Suprapubic skin (tissue), 4 donors: ENCODE measurements at regions not wholly inside any gene's neighbourhood (a gene's known extent, or its start where the extent isn't known, plus 50 kb on each side); places are given as distances from the start of the nearest gene placed in this dataset.

Experiments
- DNase-seq, 2 donors: peaks; one replicate each; pipeline ENCODE4 v3.0.0-alpha.2; 2019; ENCODE audit warnings: low spot score in 2 of 2
- H3K27ac ChIP-seq: fragments of 200-600 bp; sonication (generic); one replicate; pipeline ENCODE4 v1.5.1; 2019
- H3K27me3 ChIP-seq: fragments of 200-600 bp; sonication (generic); one replicate; pipeline ENCODE4 v1.5.1; 2019
- H3K36me3 ChIP-seq: fragments of 200-600 bp; sonication (generic); one replicate; pipeline ENCODE4 v1.5.1; 2019
- H3K4me1 ChIP-seq: fragments of 200-600 bp; sonication (generic); one replicate; pipeline ENCODE4 v1.5.1; 2019
- H3K4me3 ChIP-seq: fragments of 200-600 bp; sonication (generic); one replicate; pipeline ENCODE4 v1.5.1; 2019; ENCODE audit warnings: mild to moderate bottlenecking
- H3K9me3 ChIP-seq: fragments of 200-600 bp; sonication (generic); one replicate; pipeline ENCODE4 v1.5.1; 2019
- CTCF ChIP-seq, 2 donors: fragments of 200-600 bp in 1 of 2; fragments of 450-650 bp in 1 of 2; sonication (generic) in 1 of 2; IDR thresholded peaks; one replicate each; pipeline ENCODE4 v1.5.1; 2016 to 2019; ENCODE audit warnings: antibody characterized with exemption in 2 of 2, mild to moderate bottlenecking in 1 of 2, moderate library complexity in 1 of 2
- EP300 ChIP-seq: sonication (generic); formaldehyde crosslinking; IDR thresholded peaks from one replicate; pipeline ENCODE4 v1.6.1; 2017; ENCODE audit warnings: antibody characterized with exemption
- POLR2A ChIP-seq, 2 donors: fragments of 450-650 bp; IDR thresholded peaks; one replicate each; pipeline ENCODE4 v1.6.1; 2017; ENCODE audit warnings: antibody characterized with exemption in 2 of 2, mild to moderate bottlenecking in 2 of 2, moderate library complexity in 2 of 2
- POLR2AphosphoS5 ChIP-seq, 3 donors: sonication (generic); formaldehyde crosslinking; IDR thresholded peaks; one replicate each; pipeline ENCODE4 v1.6.1; 2017; ENCODE audit warnings: antibody characterized with exemption in 3 of 3
- WGBS: methylation state at CpG from one replicate; pipeline ENCODE4 v1.1.5; 2018; 5-methylcytosine and 5-hydroxymethylcytosine counted together

GRCh38 chr7:121480058-121480457 lies 84.0 kb upstream of the FAM3C start:
- TF ChIP-seq POLR2AphosphoS5 (IDR thresholded peaks at IDR 0.05) (no peak), EP300 (no peak), POLR2A (IDR thresholded peaks at IDR 0.05) (no peak), CTCF (IDR thresholded peaks at IDR 0.05) (no peak)
- 26% methylated on average over 2 of the region's 2 CpGs for WGBS
- H3K27ac ChIP-seq = no peak overlapping the region
- H3K4me1 ChIP-seq = peaks cover 17% of the 10 kb centered on the region
- H3K9me3 ChIP-seq = no peaks in the 10 kb centered on the region
- H3K36me3 ChIP-seq = no peaks in the 10 kb centered on the region
- H3K27me3 ChIP-seq = no peaks in the 10 kb centered on the region
- no peak for DNase-seq
- no peak overlapping the region for H3K4me3 ChIP-seq

- no peak for DNase-seq
- Histone ChIP-seq H3K27ac (no peak overlapping the region), H3K36me3 (no peaks in the 10 kb centered on the region), H3K9me3 (no peaks in the 10 kb centered on the region), H3K4me3 (no peak overlapping the region), H3K4me1 (peaks cover 11% of the 10 kb centered on the region), H3K27me3 (no peaks in the 10 kb centered on the region)
- TF ChIP-seq EP300 = no peak
- no peak for TF ChIP-seq POLR2AphosphoS5 (IDR thresholded peaks at IDR 0.05)
- TF ChIP-seq CTCF (IDR thresholded peaks at IDR 0.05) = no peak
- TF ChIP-seq POLR2A (IDR thresholded peaks at IDR 0.05) = no peak
- WGBS = 59% methylated on average over 4 of the region's 5 CpGs
Observed at GRCh38 chr7:121479466-121479865, 83.4 kb upstream of the FAM3C start.

- Histone ChIP-seq H3K27me3 (no peaks in the 10 kb centered on the region), H3K9me3 (no peaks in the 10 kb centered on the region), H3K27ac (no peak overlapping the region), H3K4me3 (no peak overlapping the region), H3K4me1 (peaks cover 6% of the 10 kb centered on the region), H3K36me3 (no peaks in the 10 kb centered on the region)
- TF ChIP-seq EP300 = no peak
- TF ChIP-seq CTCF (IDR thresholded peaks at IDR 0.05) = no peak
- no peak for TF ChIP-seq POLR2AphosphoS5 (IDR thresholded peaks at IDR 0.05)
- no peak for TF ChIP-seq POLR2A (IDR thresholded peaks at IDR 0.05)
- DNase-seq = no peak
- 65% methylated on average over 2 of the region's 2 CpGs for WGBS
Observed at GRCh38 chr7:121475806-121476205, 79.7 kb upstream of the FAM3C start.

GRCh38 chr7:121474301-121474673 lies 78.2 kb upstream of the FAM3C start:
- no peak for TF ChIP-seq CTCF (IDR thresholded peaks at IDR 0.05)
- TF ChIP-seq POLR2A (IDR thresholded peaks at IDR 0.05) = no peak
- TF ChIP-seq POLR2AphosphoS5 (IDR thresholded peaks at IDR 0.05) = no peak
- TF ChIP-seq EP300 = no peak
- Histone ChIP-seq H3K9me3 (no peaks in the 10 kb centered on the region), H3K27ac (no peak overlapping the region), H3K27me3 (no peaks in the 10 kb centered on the region), H3K4me3 (no peak overlapping the region), H3K4me1 (no peaks in the 10 kb centered on the region), H3K36me3 (no peaks in the 10 kb centered on the region)
- DNase-seq = no peak
- 94% methylated on average over 1 of the region's 1 CpG for WGBS

GRCh38 chr7:121473645-121474300 lies 77.7 kb upstream of the FAM3C start:
- Histone ChIP-seq H3K27ac (no peak overlapping the region), H3K9me3 (no peaks in the 10 kb centered on the region), H3K27me3 (no peaks in the 10 kb centered on the region), H3K4me3 (no peak overlapping the region), H3K4me1 (no peaks in the 10 kb centered on the region), H3K36me3 (no peaks in the 10 kb centered on the region)
- DNase-seq = no peak
- 74% methylated on average over 3 of the region's 3 CpGs for WGBS
- TF ChIP-seq POLR2AphosphoS5 (IDR thresholded peaks at IDR 0.05) (no peak), EP300 (no peak), POLR2A (IDR thresholded peaks at IDR 0.05) (no peak), CTCF (IDR thresholded peaks at IDR 0.05) (no peak)
